ENCODE measurements at regions not wholly inside any gene's neighbourhood (a gene's known extent, or its start where the extent isn't known, plus 50 kb on each side); places are given as distances from the start of the nearest gene placed in this dataset.

- DNase-seq, result no peak
Observed at GRCh38 chrX:38992441-38993096, 191.3 kb downstream of the MID1IP1 start.

GRCh38 chrX:38993500-38993899 is 192.2 kb downstream of the MID1IP1 start:
- no peak for DNase-seq

- DNase-seq, result no peak
Observed at GRCh38 chrX:38999099-38999498, 197.8 kb downstream of the MID1IP1 start.

- DNase-seq, result peak; percentile 31
Observed at GRCh38 chrX:38999967-39000745, 198.9 kb downstream of the MID1IP1 start.

GRCh38 chrX:39000802-39001201 is 199.5 kb downstream of the MID1IP1 start:
- DNase-seq, result no peak

- DNase-seq, result peak; percentile 22
Observed at GRCh38 chrX:39002466-39002865, 201.2 kb downstream of the MID1IP1 start.

- no peak for DNase-seq
Observed at GRCh38 chrX:39008549-39008948, 207.3 kb downstream of the MID1IP1 start.

- no peak for DNase-seq
Observed at GRCh38 chrX:39011454-39012221, 210.4 kb downstream of the MID1IP1 start.

- peak; percentile 5 for DNase-seq
Observed at GRCh38 chrX:39012621-39013111, 211.4 kb downstream of the MID1IP1 start.

- DNase-seq, result no peak
Observed at GRCh38 chrX:39016556-39016955, 215.3 kb downstream of the MID1IP1 start.

GRCh38 chrX:39017077-39017476 is 215.8 kb downstream of the MID1IP1 start:
- DNase-seq, result no peak

- DNase-seq, result no peak
Observed at GRCh38 chrX:39017716-39018115, 216.5 kb downstream of the MID1IP1 start.

GRCh38 chrX:39018541-39018940 is 217.3 kb downstream of the MID1IP1 start:
- no peak for DNase-seq

- no peak for DNase-seq
Observed at GRCh38 chrX:39019056-39019455, 217.8 kb downstream of the MID1IP1 start.

GRCh38 chrX:39020051-39020669 is 218.9 kb downstream of the MID1IP1 start:
- no peak for DNase-seq

GRCh38 chrX:39022106-39022505 is 220.8 kb downstream of the MID1IP1 start:
- DNase-seq, result peak; percentile 12

GRCh38 chrX:39029221-39029620 is 228.0 kb downstream of the MID1IP1 start:
- DNase-seq, result no peak

- no peak for DNase-seq
Observed at GRCh38 chrX:39030636-39031035, 229.4 kb downstream of the MID1IP1 start.

GRCh38 chrX:39039890-39040289 is 238.6 kb downstream of the MID1IP1 start:
- no peak for DNase-seq

- no peak for DNase-seq
Observed at GRCh38 chrX:39043838-39044550, 242.7 kb downstream of the MID1IP1 start.

GRCh38 chrX:39047174-39047573 is 245.9 kb downstream of the MID1IP1 start:
- DNase-seq, result no peak

GRCh38 chrX:39049975-39050374 is 248.7 kb downstream of the MID1IP1 start:
- DNase-seq, result no peak
